ENCODE measurements at regions not wholly inside any gene's neighbourhood (a gene's known extent, or its start where the extent isn't known, plus 50 kb on each side); places are given as distances from the start of the nearest gene placed in this dataset.

DNA sequence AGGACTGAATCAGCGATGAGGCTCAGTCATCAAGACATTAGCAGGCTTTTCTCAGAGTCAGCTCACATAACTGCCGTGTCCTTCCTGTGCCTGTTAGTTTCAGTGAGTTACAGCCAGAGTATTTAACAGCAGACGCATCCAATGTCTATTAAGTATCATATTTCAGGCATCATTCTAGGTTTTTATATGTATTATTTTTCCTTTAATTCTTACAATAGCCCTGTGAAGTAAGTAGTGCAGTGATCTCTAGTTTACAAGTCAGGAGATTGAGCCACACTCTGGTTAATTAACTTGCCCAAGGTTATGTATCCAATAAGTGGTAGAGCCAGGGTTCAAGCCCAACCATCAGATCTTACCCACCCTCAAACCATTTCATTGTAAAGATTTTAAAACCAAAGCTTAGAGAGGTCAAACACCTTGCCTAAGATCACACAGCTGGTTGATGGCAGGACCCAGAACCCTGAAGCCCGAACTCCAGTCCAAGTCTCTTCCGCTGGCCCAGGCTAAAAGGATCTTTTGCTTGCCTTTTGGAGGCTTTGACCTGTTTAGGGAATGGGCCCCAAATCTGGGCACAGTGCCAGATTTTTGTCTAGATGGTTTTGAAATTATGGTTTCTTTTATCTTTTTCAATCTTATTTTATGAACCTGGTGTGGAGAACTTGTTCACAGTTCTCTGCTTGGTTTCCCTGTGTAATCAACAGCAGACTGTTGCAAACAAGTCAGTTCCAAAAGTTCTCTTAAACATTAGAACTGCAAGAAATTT lies 261.2 kb upstream of the CLINT1 start:
- H3K27ac ChIP-seq (ENCODE audit: control insufficient read depth, insufficient read depth, low read length): no peak overlapping the region
- H3K4me1 ChIP-seq (ENCODE audit: control insufficient read depth, extremely low read depth, insufficient read depth, low read length): peaks cover 4% of the 10 kb centered on the region
- H3K9ac ChIP-seq (ENCODE audit: control insufficient read depth, extremely low read depth, insufficient read depth, low read length): no peak overlapping the region
- H3K4me3 ChIP-seq (ENCODE audit: control insufficient read depth in 2 of 3, extremely low read depth in 1 of 3, insufficient read depth in 2 of 3, low read depth in 1 of 3, low read length in 3 of 3): no peak overlapping the region
- no peaks in the 10 kb centered on the region for H3K9me3 ChIP-seq (ENCODE audit: control insufficient read depth, low read depth, low read length)
- TF ChIP-seq, protein P1, sequence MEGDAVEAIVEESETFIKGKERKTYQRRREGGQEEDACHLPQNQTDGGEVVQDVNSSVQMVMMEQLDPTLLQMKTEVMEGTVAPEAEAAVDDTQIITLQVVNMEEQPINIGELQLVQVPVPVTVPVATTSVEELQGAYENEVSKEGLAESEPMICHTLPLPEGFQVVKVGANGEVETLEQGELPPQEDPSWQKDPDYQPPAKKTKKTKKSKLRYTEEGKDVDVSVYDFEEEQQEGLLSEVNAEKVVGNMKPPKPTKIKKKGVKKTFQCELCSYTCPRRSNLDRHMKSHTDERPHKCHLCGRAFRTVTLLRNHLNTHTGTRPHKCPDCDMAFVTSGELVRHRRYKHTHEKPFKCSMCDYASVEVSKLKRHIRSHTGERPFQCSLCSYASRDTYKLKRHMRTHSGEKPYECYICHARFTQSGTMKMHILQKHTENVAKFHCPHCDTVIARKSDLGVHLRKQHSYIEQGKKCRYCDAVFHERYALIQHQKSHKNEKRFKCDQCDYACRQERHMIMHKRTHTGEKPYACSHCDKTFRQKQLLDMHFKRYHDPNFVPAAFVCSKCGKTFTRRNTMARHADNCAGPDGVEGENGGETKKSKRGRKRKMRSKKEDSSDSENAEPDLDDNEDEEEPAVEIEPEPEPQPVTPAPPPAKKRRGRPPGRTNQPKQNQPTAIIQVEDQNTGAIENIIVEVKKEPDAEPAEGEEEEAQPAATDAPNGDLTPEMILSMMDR (optimal IDR thresholded peaks at IDR 0.05 in 1 of 3, IDR thresholded peaks at IDR 0.05 in 1 of 3, conservative IDR thresholded peaks at IDR 0.05 in 1 of 3; ENCODE audit: extremely low read depth in 1 of 3, insufficient read depth in 2 of 3, low read length in 3 of 3): no peak
- TF ChIP-seq EZH2 (IDR thresholded peaks at IDR 0.05; ENCODE audit: low read length): no peak
- peak overlapping the region; percentile 18 for H3K4me2 ChIP-seq (ENCODE audit: control insufficient read depth, extremely low read depth, insufficient read depth, low read depth, low read length)
- no peaks in the 10 kb centered on the region for H3K79me2 ChIP-seq (ENCODE audit: control insufficient read depth, insufficient read depth, low read length)
- DNase-seq (ENCODE audit: low read depth, low spot score): peak; percentile 17
- no peaks in the 10 kb centered on the region for H4K20me1 ChIP-seq (ENCODE audit: control insufficient read depth, extremely low read depth, insufficient read depth, low read length)
- no peaks in the 10 kb centered on the region for H3K27me3 ChIP-seq (ENCODE audit: control insufficient read depth, extremely low read depth, insufficient read depth, low read length)
- H3K9me1 ChIP-seq (ENCODE audit: control insufficient read depth, extremely low read depth, insufficient read depth, low read length): no peaks in the 10 kb centered on the region
- H3K36me3 ChIP-seq (ENCODE audit: control insufficient read depth in 2 of 2, extremely low read depth in 1 of 2, insufficient read depth in 2 of 2, low read length in 2 of 2): no peaks in the 10 kb centered on the region
- FAIRE-seq: no peak
- no peak overlapping the region for H2AFZ ChIP-seq (ENCODE audit: control insufficient read depth, low read length)
- dilution Hi-C loops (cut with MboI; ENCODE audit: extremely low pct_ligation_motif_present, low sequenced_read_pairs): no loop called here

DNA sequence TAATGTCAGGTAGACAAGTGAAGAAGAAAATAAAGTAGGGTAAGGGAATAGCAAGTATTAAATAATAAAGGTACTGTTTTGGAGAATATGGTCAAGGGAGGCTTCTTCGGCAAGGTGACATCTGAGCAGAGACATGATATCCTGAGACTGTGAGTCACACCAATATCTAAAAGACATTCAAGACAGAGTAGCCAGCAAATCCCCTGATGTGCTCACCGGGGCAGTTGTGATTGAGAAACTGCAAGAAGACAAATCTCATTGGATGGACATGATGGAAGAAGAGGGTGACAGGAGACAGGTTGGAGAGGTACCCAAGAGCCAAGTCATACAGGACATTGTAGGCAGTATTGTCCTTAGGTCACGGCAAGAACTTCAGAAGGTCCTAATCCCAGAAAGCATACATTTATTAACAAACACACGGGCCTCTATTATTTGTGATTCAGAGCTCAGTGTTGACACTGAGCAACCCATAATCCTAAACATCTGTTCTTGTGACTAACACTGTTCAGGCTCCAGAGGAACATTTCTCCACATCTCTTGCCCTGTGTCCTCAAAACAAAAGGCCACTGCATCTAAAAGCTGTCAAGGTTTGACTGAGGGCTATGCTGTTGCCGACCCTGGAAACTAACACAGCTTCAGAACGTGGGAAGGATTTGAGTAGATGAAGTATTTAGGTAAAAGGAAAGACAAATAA lies 258.7 kb upstream of the CLINT1 start:
- no peaks in the 10 kb centered on the region for H3K27me3 ChIP-seq (ENCODE audit: control insufficient read depth, extremely low read depth, insufficient read depth, low read length)
- no peak overlapping the region for H3K4me3 ChIP-seq (ENCODE audit: control insufficient read depth in 2 of 3, extremely low read depth in 1 of 3, insufficient read depth in 2 of 3, low read depth in 1 of 3, low read length in 3 of 3)
- DNase-seq (ENCODE audit: low read depth, low spot score) (no peak), FAIRE-seq (no peak)
- H3K27ac ChIP-seq (ENCODE audit: control insufficient read depth, insufficient read depth, low read length): no peak overlapping the region
- H3K9me1 ChIP-seq (ENCODE audit: control insufficient read depth, extremely low read depth, insufficient read depth, low read length): no peaks in the 10 kb centered on the region
- no peaks in the 10 kb centered on the region for H3K36me3 ChIP-seq (ENCODE audit: control insufficient read depth in 2 of 2, extremely low read depth in 1 of 2, insufficient read depth in 2 of 2, low read length in 2 of 2)
- no peaks in the 10 kb centered on the region for H3K9me3 ChIP-seq (ENCODE audit: control insufficient read depth, low read depth, low read length)
- H3K4me2 ChIP-seq (ENCODE audit: control insufficient read depth, extremely low read depth, insufficient read depth, low read depth, low read length): no peak overlapping the region
- H3K4me1 ChIP-seq (ENCODE audit: control insufficient read depth, extremely low read depth, insufficient read depth, low read length): peaks cover 4% of the 10 kb centered on the region
- dilution Hi-C loops (cut with MboI; ENCODE audit: extremely low pct_ligation_motif_present, low sequenced_read_pairs): no loop called here
- no peaks in the 10 kb centered on the region for H3K79me2 ChIP-seq (ENCODE audit: control insufficient read depth, insufficient read depth, low read length)
- H4K20me1 ChIP-seq (ENCODE audit: control insufficient read depth, extremely low read depth, insufficient read depth, low read length): no peaks in the 10 kb centered on the region
- no peak overlapping the region for H2AFZ ChIP-seq (ENCODE audit: control insufficient read depth, low read length)
- H3K9ac ChIP-seq (ENCODE audit: control insufficient read depth, extremely low read depth, insufficient read depth, low read length): no peak overlapping the region
- TF ChIP-seq EZH2 (IDR thresholded peaks at IDR 0.05; ENCODE audit: low read length): no peak
- TF ChIP-seq, protein P1 (optimal IDR thresholded peaks at IDR 0.05 in 1 of 3, IDR thresholded peaks at IDR 0.05 in 1 of 3, conservative IDR thresholded peaks at IDR 0.05 in 1 of 3; ENCODE audit: extremely low read depth in 1 of 3, insufficient read depth in 2 of 3, low read length in 3 of 3): no peak

All from keratinocyte (primary cell).